Hematopoietic multipotent progenitor cell treated with erythropoietin and hydrocortisone succinate and interleukin-3 and kit ligand, for 4 days (in vitro differentiated cells): ENCODE measurements at regions not wholly inside any gene's neighbourhood (a gene's known extent, or its start where the extent isn't known, plus 50 kb on each side); places are given as distances from the start of the nearest gene placed in this dataset.
"Not testable (repeated sequence)": the region's sequence is repeated elsewhere in the genome, so short reads cannot be mapped to it uniquely, and the experiment has no call there.

Experiments
- DNase-seq: peaks from one replicate; pipeline ENCODE4 v3.0.0-alpha.2; 2015

DNA sequence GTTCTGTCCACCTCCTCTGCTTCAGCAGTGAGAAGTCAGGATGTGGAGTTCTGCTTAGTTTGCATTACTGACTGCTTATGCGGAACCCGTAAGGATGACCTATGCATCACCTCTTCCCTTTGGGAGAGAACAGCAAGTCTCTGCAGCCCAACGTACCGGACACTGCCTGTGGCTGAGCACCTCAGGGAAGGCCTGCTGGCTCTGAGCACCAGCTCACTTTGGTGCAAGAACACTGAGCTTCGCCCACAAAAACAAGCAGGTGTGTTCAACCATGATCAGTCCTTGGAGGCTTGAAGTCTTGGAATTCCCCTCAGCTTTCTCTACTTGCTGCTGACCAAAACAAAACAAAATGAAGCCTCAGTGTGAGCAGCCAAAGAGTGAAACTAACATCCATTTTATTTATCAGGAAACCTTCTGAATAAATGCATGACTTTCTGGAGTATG lies 52.7 kb upstream of the NCK2 start:
- DNase-seq, result no peak

DNA sequence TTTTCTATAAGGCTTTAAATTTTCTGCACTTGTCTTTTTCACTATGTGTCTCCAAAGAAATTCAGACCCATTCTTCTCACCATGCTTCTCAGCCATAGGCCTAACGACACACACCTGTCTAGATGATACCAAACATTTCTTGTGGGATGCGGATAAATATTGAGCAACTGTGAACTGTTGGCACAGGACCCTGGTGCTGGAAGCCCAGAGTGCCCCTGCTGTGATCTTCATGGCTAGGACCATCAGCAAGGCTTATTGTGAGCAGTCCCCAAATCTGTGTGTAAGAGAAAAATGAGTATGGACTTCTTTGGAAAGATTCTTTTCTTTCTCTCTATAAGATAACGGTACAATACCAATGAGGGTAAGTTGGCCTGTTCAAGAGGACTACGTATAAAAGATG lies 54.1 kb upstream of the NCK2 start:
- no peak for DNase-seq

GRCh38 chr2:105689484-105689883 lies 55.2 kb upstream of the NCK2 start:
- DNase-seq, result no peak

DNA sequence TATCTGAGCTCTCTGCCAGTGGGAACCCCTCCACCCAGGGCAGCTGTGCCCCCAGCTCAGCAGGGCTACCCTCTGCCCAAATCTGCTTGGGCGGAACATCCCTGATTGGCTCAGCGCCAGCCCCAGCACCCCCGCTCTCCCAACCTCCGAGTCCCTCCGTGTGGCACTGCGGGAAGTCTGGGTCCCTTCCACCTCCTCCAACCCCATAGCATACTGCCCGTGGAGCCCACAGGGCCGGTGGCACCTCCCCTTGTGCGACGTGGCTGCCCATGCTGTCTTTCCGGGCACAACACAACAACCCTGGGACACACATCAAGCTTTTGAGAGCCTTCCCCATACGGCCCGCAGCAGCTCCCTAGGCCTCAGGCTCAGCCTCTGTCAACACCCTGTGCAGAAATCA lies 55.8 kb upstream of the NCK2 start:
- DNase-seq, result no peak

DNA sequence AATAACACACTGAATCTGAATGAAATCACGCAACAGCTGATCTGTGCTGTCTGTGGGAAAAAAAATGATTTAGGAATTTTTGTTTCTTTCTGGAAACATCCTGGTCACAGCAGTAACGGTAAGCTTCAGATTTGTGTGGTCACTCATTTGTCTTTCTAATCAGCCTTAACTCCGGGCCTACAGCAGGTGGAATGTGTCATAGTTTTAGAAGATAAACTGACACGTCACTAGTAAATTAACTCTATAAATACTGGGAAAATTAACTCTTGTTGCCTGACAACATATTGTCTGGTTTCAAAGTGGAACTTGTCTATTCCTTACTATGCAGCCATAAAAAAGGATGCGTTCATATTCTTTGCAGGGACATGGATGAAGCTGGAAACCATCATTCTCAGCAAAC lies 58.1 kb upstream of the NCK2 start:
- DNase-seq, result no peak

GRCh38 chr2:105683011-105683492 lies 61.7 kb upstream of the NCK2 start:
- DNase-seq, result peak; percentile 9

DNA sequence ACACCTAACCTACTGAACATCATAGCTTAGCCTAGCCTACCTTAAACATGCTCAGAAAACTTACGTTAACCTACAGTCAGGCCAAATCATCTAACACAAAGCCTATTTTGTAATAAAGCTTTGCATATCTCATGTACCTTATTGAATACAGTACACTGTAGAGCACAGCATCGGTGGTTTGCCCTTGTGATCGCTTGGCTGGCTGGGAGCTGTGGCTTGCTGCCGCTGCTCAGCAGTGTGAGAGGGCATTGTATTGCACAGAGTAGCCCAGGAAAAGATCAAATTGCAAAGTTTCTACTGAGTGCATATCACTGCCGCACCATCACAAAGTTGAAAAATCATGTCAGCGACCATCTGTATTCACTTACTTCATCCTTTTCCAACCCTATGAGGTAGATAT lies 62.3 kb upstream of the NCK2 start:
- no peak for DNase-seq

- DNase-seq, result no peak
Measured at GRCh38 chr2:105681927-105682326, 62.8 kb upstream of the NCK2 start.

DNA sequence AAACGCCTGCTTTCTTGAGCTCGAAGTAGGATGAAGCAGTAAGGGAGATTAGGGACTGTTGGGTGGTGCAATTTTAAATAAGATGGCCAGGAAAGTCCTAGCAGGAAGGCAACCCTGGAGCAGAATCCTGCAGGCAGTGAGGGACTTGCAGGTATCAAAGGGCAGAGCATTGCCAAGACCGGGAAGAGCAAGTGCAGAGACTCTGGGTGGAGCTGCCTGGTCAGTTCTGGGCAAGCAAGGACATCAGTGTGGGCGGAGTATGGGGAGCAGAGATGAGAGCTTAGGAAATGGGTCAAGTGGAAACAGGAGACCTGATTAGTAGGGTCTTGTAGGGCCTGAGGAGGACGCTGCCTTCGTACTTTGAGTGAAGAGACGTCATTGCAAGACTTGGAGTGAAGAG lies 64.4 kb upstream of the NCK2 start:
- DNase-seq, result no peak

DNA sequence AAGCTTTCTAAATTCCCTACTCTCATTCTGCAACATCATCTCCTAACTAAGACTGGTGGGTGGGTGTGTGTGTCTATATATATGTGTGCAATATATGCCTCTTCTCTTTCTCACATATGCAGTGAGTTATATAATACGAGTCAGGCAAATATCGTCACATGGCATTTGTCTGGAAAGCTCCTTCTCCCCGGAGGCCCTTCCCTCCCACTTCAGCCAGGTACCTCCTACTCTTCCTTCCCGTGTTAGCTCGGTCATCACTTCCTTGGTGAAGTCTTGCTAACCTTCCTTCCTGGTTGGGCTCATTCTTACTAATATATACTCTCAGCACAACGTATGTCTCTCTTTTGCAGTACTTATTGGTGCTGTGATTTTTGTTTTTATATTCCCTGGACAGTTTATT lies 66.4 kb upstream of the NCK2 start:
- no peak for DNase-seq

DNA sequence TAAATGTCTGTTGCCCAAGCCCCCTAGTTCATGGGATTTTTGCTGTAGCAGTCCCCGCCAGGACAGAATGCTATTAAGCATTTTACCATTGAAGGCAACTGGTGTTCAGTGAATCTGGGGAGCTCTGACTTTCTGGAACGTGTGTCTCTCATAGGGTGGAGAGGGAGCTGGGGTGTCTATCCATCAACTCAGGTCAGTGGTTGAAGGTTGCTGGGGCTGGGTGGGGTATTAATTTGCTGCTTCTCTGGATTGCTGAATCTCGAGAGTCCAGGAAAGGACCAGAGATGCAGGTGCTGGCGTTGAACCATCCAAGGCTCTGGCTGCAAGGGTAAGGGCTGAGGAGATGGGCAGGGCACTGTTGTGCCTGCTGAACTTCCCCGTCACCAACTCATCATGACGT lies 66.8 kb upstream of the NCK2 start:
- DNase-seq, result no peak

GRCh38 chr2:105675841-105676240 lies 68.9 kb upstream of the NCK2 start:
- DNase-seq, result no peak

DNA sequence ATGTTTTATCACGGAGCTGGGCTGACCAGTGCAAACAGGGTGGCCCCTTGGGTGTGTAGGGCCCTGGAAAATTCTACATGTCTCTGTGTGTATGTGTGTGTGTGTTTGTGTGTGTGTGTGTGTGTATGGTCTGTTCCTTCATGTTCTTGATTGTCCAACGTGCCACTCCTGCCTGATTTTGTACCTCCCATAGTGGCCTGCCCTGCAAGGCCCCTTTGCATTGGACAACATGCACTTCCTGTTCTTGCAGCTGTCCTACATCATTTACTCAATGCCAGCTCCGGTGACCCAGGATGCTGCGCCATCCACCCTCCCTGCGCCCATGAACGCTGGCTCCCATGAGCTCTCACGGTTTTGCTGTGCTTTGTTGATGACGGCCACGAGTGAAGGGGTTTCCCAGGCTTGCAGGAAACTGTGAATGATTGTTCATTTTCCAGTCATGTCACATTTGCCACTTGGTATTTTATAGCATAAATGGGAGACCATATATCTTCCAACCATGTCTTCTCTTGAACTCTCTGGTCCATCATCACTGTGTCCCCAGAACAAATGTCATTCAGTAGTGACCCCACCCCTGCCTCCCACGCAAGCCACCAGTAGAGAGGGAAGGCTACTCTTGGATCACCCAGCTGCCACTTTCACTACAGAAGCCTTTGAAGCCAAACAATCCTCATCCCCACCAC lies 69.7 kb upstream of the NCK2 start:
- DNase-seq, result no peak

DNA sequence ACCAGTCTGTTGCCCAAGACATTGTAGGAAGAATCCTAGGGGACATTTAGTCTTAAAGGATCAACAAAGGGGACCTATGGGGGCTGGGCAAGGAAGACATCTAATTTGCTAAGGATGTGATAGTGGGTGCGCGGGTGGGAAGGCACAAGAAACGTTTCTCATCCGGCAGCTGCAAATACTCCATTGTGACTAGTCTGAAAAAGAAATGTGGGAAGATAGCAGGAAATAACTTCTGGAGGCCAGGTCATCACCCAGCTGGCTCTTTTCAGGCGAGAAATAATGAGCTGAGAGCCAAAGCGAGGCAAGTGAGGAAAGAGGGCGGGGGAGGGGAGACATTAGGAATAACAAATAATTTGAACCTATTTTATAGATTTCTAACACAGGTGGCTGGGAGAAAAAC lies 70.3 kb upstream of the NCK2 start:
- no peak for DNase-seq

DNA sequence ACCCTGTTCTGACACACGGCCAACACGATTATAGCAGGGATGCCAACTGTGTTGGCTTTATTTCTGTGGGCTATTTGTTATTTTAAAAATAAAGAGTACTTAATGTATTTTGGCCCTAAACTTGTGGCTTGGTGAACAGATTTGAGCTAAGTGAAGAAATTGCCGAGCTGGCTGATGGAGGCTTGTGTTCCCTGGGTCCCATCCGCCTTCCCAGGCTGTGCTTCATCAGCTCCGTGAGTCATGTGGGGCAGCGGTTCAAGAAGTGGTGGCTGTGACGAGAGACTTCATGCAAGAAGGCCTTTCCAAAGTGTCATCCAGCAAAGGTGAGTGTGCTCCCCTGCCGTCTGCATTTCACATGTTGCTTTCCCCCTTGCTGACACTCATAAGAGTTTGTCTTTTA lies 73.6 kb upstream of the NCK2 start:
- no peak for DNase-seq

- DNase-seq, result no peak
Measured at GRCh38 chr2:105669384-105669891, 75.3 kb upstream of the NCK2 start.

DNA sequence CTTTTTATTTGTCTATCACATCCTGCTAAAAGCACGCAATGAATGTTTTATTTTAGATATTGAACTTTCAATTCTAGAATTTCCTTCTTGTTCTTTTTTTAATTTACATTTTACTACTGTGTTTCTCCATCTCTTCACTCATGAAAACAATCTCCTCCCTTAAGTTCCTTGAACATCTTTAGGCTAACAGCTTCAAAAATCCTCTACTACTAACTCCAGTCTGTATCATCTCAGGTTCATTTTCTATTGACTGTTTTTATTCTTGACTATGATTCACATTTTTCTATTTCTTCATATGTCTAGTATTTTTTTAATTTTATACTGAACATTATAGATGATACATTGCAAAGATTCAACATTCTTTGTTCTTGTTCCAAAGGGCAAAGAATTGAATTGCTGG lies 79.2 kb upstream of the NCK2 start:
- no peak for DNase-seq

GRCh38 chr2:105660489-105660888 lies 84.2 kb upstream of the NCK2 start:
- no peak for DNase-seq

GRCh38 chr2:105655723-105656606 lies 88.7 kb upstream of the NCK2 start:
- not testable (repeated sequence) for DNase-seq

GRCh38 chr2:105655244-105655643 lies 89.5 kb upstream of the NCK2 start:
- no peak for DNase-seq

GRCh38 chr2:105654474-105655004 lies 90.2 kb upstream of the NCK2 start:
- no peak for DNase-seq

GRCh38 chr2:105653302-105653701 lies 91.4 kb upstream of the NCK2 start:
- peak; percentile 10 for DNase-seq

GRCh38 chr2:105652014-105652796 lies 92.5 kb upstream of the NCK2 start:
- no peak for DNase-seq
